ENCODE measurements at regions not wholly inside any gene's neighbourhood (a gene's known extent, or its start where the extent isn't known, plus 50 kb on each side); places are given as distances from the start of the nearest gene placed in this dataset.
"Not testable (repeated sequence)": the region's sequence is repeated elsewhere in the genome, so short reads cannot be mapped to it uniquely, and the experiment has no call there.

DNA sequence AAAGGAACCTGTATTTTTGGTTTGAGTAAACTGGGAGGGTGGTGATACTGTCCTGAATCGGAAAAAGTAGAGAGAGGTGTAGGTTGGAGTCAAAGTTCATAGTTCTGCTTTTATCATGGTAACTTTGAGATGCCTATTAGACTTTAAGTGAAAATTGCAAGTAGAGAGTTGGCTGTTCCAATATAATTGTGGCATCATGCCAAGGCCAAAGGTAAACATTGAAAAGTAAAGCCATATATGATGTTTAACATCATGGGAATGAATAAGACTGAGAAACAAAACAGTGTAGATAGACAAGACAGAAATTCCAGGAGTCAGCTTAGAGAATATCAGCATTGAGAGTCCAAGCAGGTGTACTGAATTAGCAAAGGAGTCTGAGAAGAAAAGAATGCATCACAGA, 570.9 kb downstream of the HTR7 start:
- no peaks in the 10 kb centered on the region for H3K36me3 Mint-ChIP-seq
- H3K27ac Mint-ChIP-seq: no peak overlapping the region
- 86% methylated on average over 1 of the region's 1 CpG for WGBS (ENCODE audit: insufficient coverage)
- H3K9me3 Mint-ChIP-seq: no peaks in the 10 kb centered on the region
- Histone ChIP-seq H3K9me3 (no peaks in the 10 kb centered on the region), H3K36me3 (ENCODE audit: control insufficient read depth in 2 of 2, extremely low read depth in 1 of 2, insufficient read depth in 1 of 2, low read length in 1 of 2) (no peaks in the 10 kb centered on the region), H3K27me3 (replicated peaks in 1 of 2; ENCODE audit: control insufficient read depth in 2 of 2, extremely low read depth in 1 of 2, insufficient read depth in 2 of 2, low read length in 1 of 2) (no peaks in the 10 kb centered on the region), H3K4me3 (ENCODE audit: control insufficient read depth in 1 of 2, extremely low read depth in 1 of 2, low read length in 1 of 2) (no peak overlapping the region), H3K4me1 (ENCODE audit: control insufficient read depth in 1 of 2, extremely low read depth in 1 of 2, insufficient read depth in 2 of 2, low read length in 2 of 2) (no peaks in the 10 kb centered on the region), H3K27ac (ENCODE audit: low read length) (no peak overlapping the region)
- H3K4me3 Mint-ChIP-seq: no peak overlapping the region
- no peak for DNase-seq
- peaks cover 0 to 5% of the 10 kb centered on the region in 2 donors for H3K27me3 Mint-ChIP-seq
- ATAC-seq (replicated peaks in 1 of 4): no peak
- POLR2A ChIA-PET: no interaction called here
- no peaks in the 10 kb centered on the region for H3K4me1 Mint-ChIP-seq
- CTCF ChIA-PET: no interaction called here

DNA sequence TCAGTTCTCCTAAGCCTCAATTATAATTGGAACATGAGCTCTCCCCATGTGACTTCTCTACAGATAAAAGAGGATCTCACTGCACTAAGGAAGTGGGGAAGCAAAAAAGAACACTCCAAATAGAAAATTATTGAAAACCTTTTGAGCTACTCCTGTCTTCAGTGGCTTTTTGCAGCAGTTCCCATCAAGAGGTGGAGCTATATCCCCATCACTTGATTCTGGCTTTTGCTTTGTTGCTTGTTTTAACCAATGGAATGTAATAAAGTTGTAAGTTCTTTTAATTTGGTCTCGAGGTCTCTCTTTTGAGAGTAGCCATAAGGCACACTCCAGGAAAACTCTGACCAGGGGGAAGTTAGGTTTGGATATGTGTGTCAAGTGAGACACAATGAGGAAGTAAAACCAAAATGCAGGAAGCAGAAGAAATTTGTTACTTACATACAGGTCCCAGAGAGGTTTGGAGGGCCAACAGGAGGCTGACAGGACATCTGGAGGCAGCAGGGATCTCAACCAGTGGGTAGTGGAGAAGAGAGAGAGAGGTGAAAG, 569.4 kb downstream of the HTR7 start:
- H3K27ac ChIP-seq (ENCODE audit: low read length): no peak overlapping the region
- H3K4me1 Mint-ChIP-seq: no peaks in the 10 kb centered on the region
- H3K27me3 ChIP-seq (replicated peaks in 1 of 2; ENCODE audit: control insufficient read depth in 2 of 2, extremely low read depth in 1 of 2, insufficient read depth in 2 of 2, low read length in 1 of 2): no peaks in the 10 kb centered on the region
- H3K27me3 Mint-ChIP-seq: peaks cover 0 to 5% of the 10 kb centered on the region in 2 donors
- H3K4me1 ChIP-seq (ENCODE audit: control insufficient read depth in 1 of 2, extremely low read depth in 1 of 2, insufficient read depth in 2 of 2, low read length in 2 of 2): no peaks in the 10 kb centered on the region
- WGBS (ENCODE audit: insufficient coverage): 0% methylated on average over 1 of the region's 1 CpG
- POLR2A ChIA-PET: no interaction called here
- H3K9me3 Mint-ChIP-seq: no peaks in the 10 kb centered on the region
- H3K4me3 Mint-ChIP-seq: no peak overlapping the region
- H3K9me3 ChIP-seq: no peaks in the 10 kb centered on the region
- DNase-seq (no peak), ATAC-seq (replicated peaks in 1 of 4) (no peak)
- CTCF ChIA-PET: no interaction called here
- H3K4me3 ChIP-seq (ENCODE audit: control insufficient read depth in 1 of 2, extremely low read depth in 1 of 2, low read length in 1 of 2): no peak overlapping the region
- H3K36me3 Mint-ChIP-seq: no peaks in the 10 kb centered on the region
- H3K27ac Mint-ChIP-seq: no peak overlapping the region
- H3K36me3 ChIP-seq (ENCODE audit: control insufficient read depth in 2 of 2, extremely low read depth in 1 of 2, insufficient read depth in 1 of 2, low read length in 1 of 2): no peaks in the 10 kb centered on the region

DNA sequence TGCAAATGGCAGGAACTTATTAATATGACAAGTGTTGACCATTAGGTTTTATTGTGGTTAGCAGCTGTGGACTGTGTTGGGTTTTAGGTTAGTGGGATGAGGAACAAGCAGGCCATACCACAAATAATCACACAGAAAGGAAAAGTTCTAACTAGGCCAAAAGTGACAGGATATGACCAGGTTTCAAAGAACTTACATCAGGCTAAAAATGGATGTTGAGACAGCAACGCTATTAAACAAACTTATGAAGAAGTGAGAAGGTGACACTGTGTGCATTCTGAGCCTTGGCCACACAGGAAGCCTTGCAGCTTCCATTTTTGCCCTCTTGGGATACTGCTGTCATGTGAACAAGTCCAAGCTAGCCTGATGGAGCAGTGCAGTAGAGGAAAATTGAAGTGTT, 568.8 kb downstream of the HTR7 start:
- Mint-ChIP-seq H3K27ac (no peak overlapping the region), H3K36me3 (no peaks in the 10 kb centered on the region), H3K9me3 (no peaks in the 10 kb centered on the region), H3K27me3 (peaks cover 0 to 5% of the 10 kb centered on the region in 2 donors), H3K4me1 (no peaks in the 10 kb centered on the region), H3K4me3 (no peak overlapping the region)
- DNase-seq (no peak), ATAC-seq (replicated peaks in 1 of 4) (no peak)
- Histone ChIP-seq H3K4me3 (ENCODE audit: control insufficient read depth in 1 of 2, extremely low read depth in 1 of 2, low read length in 1 of 2) (no peak overlapping the region), H3K36me3 (ENCODE audit: control insufficient read depth in 2 of 2, extremely low read depth in 1 of 2, insufficient read depth in 1 of 2, low read length in 1 of 2) (no peaks in the 10 kb centered on the region), H3K27me3 (replicated peaks in 1 of 2; ENCODE audit: control insufficient read depth in 2 of 2, extremely low read depth in 1 of 2, insufficient read depth in 2 of 2, low read length in 1 of 2) (no peaks in the 10 kb centered on the region), H3K9me3 (no peaks in the 10 kb centered on the region), H3K27ac (ENCODE audit: low read length) (no peak overlapping the region), H3K4me1 (ENCODE audit: control insufficient read depth in 1 of 2, extremely low read depth in 1 of 2, insufficient read depth in 2 of 2, low read length in 2 of 2) (no peaks in the 10 kb centered on the region)
- POLR2A ChIA-PET: interaction anchor here in 1 of 2 donors (0.6 kb wide), 1 partner anchor 146 kb away, joined by 3 read pairs; no protein-coding TSS in a partner anchor
- CTCF ChIA-PET: no interaction called here
- WGBS (ENCODE audit: insufficient coverage): 80% methylated on average over 1 of the region's 1 CpG

DNA sequence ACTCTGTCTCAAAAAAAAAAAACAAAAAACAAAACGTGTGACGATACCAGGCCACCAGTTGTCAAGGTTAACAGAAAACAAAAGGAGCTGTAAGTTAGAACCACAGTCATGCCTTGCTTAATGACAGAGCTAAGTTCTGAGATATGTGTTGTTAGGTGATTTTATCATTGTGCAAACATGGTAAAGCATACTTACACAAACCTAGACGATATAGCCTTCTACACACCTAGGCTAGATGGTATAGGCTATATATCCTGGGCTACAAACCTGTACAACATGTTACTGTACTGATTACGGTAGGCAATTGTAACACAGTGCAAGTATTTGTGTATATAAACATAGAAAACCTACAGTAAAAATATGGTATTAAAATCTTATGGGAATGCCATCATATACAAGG, 564.2 kb downstream of the HTR7 start:
- H3K9me3 ChIP-seq: no peaks in the 10 kb centered on the region
- no peaks in the 10 kb centered on the region for H3K4me1 Mint-ChIP-seq
- H3K4me3 ChIP-seq (ENCODE audit: control insufficient read depth in 1 of 2, extremely low read depth in 1 of 2, low read length in 1 of 2): no peak overlapping the region
- CTCF ChIA-PET: no interaction called here
- H3K27ac ChIP-seq (ENCODE audit: low read length): no peak overlapping the region
- POLR2A ChIA-PET: no interaction called here
- DNase-seq: no peak
- H3K4me1 ChIP-seq (ENCODE audit: control insufficient read depth in 1 of 2, extremely low read depth in 1 of 2, insufficient read depth in 2 of 2, low read length in 2 of 2): no peaks in the 10 kb centered on the region
- no peak overlapping the region for H3K4me3 Mint-ChIP-seq
- ATAC-seq (replicated peaks in 1 of 4): no peak
- H3K27ac Mint-ChIP-seq: no peak overlapping the region
- no peaks in the 10 kb centered on the region for H3K27me3 ChIP-seq (replicated peaks in 1 of 2; ENCODE audit: control insufficient read depth in 2 of 2, extremely low read depth in 1 of 2, insufficient read depth in 2 of 2, low read length in 1 of 2)
- no peaks in the 10 kb centered on the region for H3K36me3 Mint-ChIP-seq
- WGBS (ENCODE audit: insufficient coverage): no CpG with 5 or more reads among the region's 4 CpGs
- H3K36me3 ChIP-seq (ENCODE audit: control insufficient read depth in 2 of 2, extremely low read depth in 1 of 2, insufficient read depth in 1 of 2, low read length in 1 of 2): no peaks in the 10 kb centered on the region
- no peaks in the 10 kb centered on the region for H3K9me3 Mint-ChIP-seq
- no peaks in the 10 kb centered on the region for H3K27me3 Mint-ChIP-seq

DNA sequence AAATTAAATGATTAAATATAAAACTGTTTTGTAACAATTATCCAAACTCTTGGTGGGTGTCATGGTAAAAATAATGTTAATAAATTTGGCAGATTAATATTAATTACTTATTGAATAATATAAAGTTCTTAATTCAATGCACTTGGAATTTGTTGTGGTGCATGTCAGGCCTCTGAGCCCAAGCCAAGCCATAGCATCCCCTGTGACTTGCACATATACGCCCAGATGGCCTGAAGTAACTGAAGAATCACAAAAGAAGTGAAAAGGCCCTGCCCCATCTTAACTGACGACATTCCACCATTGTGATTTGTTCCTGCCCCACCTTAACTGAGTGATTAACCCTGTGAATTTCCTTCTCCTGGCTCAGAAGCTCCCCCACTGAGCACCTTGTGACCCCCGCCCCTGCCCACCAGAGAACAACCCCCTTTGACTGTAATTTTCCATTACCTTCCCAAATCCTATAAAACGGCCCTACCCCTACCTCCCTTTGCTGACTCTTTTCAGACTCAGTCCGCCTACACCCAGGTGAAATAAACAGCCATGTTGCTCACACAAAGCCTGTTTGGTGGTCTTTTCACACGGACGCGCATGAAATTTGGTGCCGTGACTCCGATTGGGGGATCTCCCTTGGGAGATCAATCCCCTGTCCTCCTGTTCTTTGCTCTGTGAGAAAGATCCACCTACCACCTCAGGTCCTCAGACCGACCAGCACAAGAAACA, 562.9 kb downstream of the HTR7 start:
- CTCF ChIA-PET; H3K4me1 Mint-ChIP-seq; H3K27ac Mint-ChIP-seq; H3K4me1 ChIP-seq (ENCODE audit: control insufficient read depth in 1 of 2, extremely low read depth in 1 of 2, insufficient read depth in 2 of 2, low read length in 2 of 2); H3K27me3 Mint-ChIP-seq; H3K4me3 ChIP-seq (ENCODE audit: control insufficient read depth in 1 of 2, extremely low read depth in 1 of 2, low read length in 1 of 2); H3K36me3 ChIP-seq (ENCODE audit: control insufficient read depth in 2 of 2, extremely low read depth in 1 of 2, insufficient read depth in 1 of 2, low read length in 1 of 2); H3K9me3 Mint-ChIP-seq; POLR2A ChIA-PET; H3K9me3 ChIP-seq; H3K27ac ChIP-seq (ENCODE audit: low read length); H3K4me3 Mint-ChIP-seq; ATAC-seq (replicated peaks in 1 of 4); H3K27me3 ChIP-seq (replicated peaks in 1 of 2; ENCODE audit: control insufficient read depth in 2 of 2, extremely low read depth in 1 of 2, insufficient read depth in 2 of 2, low read length in 1 of 2); DNase-seq; H3K36me3 Mint-ChIP-seq: not testable (repeated sequence)
- 94% methylated on average over 8 of the region's 11 CpGs for WGBS (ENCODE audit: insufficient coverage)

DNA sequence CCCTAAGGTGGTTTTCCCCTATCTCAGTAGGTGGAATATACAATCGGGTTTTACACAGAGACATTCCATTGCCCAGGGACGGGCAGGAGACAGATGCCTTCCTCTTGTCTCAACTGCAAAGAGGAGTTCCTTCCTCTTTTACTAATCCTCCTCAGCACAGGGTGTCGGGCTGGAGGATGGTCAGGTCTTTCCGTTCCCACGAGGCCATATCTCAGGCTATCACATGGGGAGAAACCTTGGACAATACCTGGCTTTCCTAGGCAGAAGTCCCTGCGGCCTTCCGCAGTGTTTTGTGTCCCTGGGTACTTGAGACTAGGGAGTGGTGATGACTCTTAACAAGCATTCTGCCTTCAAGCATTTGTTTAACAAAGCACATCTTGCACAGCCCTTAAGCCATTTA, 555.8 kb downstream of the HTR7 start:
- ATAC-seq (replicated peaks in 1 of 4); H3K36me3 Mint-ChIP-seq; H3K9me3 Mint-ChIP-seq; H3K4me3 ChIP-seq (ENCODE audit: control insufficient read depth in 1 of 2, extremely low read depth in 1 of 2, low read length in 1 of 2); H3K27ac Mint-ChIP-seq; H3K4me3 Mint-ChIP-seq; DNase-seq; POLR2A ChIA-PET; H3K4me1 Mint-ChIP-seq; H3K36me3 ChIP-seq (ENCODE audit: control insufficient read depth in 2 of 2, extremely low read depth in 1 of 2, insufficient read depth in 1 of 2, low read length in 1 of 2); H3K27ac ChIP-seq (ENCODE audit: low read length); H3K27me3 Mint-ChIP-seq; H3K9me3 ChIP-seq; CTCF ChIA-PET; H3K4me1 ChIP-seq (ENCODE audit: control insufficient read depth in 1 of 2, extremely low read depth in 1 of 2, insufficient read depth in 2 of 2, low read length in 2 of 2); H3K27me3 ChIP-seq (replicated peaks in 1 of 2; ENCODE audit: control insufficient read depth in 2 of 2, extremely low read depth in 1 of 2, insufficient read depth in 2 of 2, low read length in 1 of 2): not testable (repeated sequence)
- WGBS (ENCODE audit: insufficient coverage): no CpG with 5 or more reads among the region's 7 CpGs

Measured in T-cell (primary cell).